B cell (primary cell): ENCODE measurements at regions not wholly inside any gene's neighbourhood (a gene's known extent, or its start where the extent isn't known, plus 50 kb on each side); places are given as distances from the start of the nearest gene placed in this dataset.

Experiments used
- ATAC-seq: fragments of 200-7000 bp; cut with Tn5 transposase; one replicate; pipeline ENCODE4 v1.10.0; 2021; ENCODE audit warnings: low read depth, mild to moderate bottlenecking, moderate number of reproducible peaks, moderate library complexity
- CTCF ChIA-PET: fragments of 350-600 bp; sonication (Branson Sonifier 250); formaldehyde crosslinking; loops from one replicate; lab custom pipeline; 2021; ENCODE audit warnings: antibody characterized with exemption, inconsistent platforms; lab: Charles Lee
- POLR2A ChIA-PET: fragments of 350-600 bp; sonication (Branson Sonifier 250); formaldehyde crosslinking; loops from one replicate; lab custom pipeline; 2021; ENCODE audit warnings: antibody characterized with exemption; lab: Charles Lee
- DNase-seq: peaks from one replicate; pipeline ENCODE4 v3.0.0; 2013
- H2AFZ ChIP-seq: 2 replicates; pipeline ENCODE4 v1.6.1; 2012; ENCODE audit warnings: mild to moderate bottlenecking, low read depth, low read length; ENCODE audit not compliant: insufficient read depth, poor library complexity, severe bottlenecking
- H3K27ac ChIP-seq, 2 donors: 1 replicate in 1 of 2; 2 replicates in 1 of 2; pipeline ENCODE4 v1.5.1; 2012 to 2013; ENCODE audit warnings: low read length in 2 of 2, mild to moderate bottlenecking in 2 of 2, moderate library complexity in 1 of 2
- H3K27me3 ChIP-seq, 4 experiments: fragments of 200-600 bp in 1 of 4; sonication (generic) in 1 of 4; replicated peaks in 1 of 4; 1 replicate in 2 of 4; 2 replicates in 2 of 4; pipeline versions ENCODE4 v1.6.1 to v1.7.0; 2013 to 2016; ENCODE audit warnings: low read length in 3 of 4, mild to moderate bottlenecking in 2 of 4, mixed read lengths in 1 of 4, moderate library complexity in 1 of 4; ENCODE audit not compliant: insufficient read depth in 4 of 4, control insufficient read depth in 3 of 4; ENCODE audit errors: control extremely low read depth in 1 of 4
- H3K36me3 ChIP-seq, 2 experiments: replicated peaks in 1 of 2; 1 replicate in 1 of 2; 2 replicates in 1 of 2; pipeline versions ENCODE4 v1.6.1 to v1.7.1; 2013; ENCODE audit warnings: low read length in 1 of 2; ENCODE audit not compliant: insufficient read depth in 2 of 2, control insufficient read depth in 1 of 2; ENCODE audit errors: control extremely low read depth in 1 of 2, extremely low read depth in 1 of 2
- H3K4me1 ChIP-seq, 2 donors: fragments of 200-600 bp in 1 of 2; sonication (generic) in 1 of 2; 1 replicate in 1 of 2; 2 replicates in 1 of 2; pipeline versions ENCODE4 v1.5.1 to v1.6.1; 2013 to 2017; ENCODE audit warnings: low read length in 2 of 2; ENCODE audit not compliant: control insufficient read depth in 2 of 2, insufficient read depth in 2 of 2
- H3K4me2 ChIP-seq: replicated peaks from 2 replicates; pipeline ENCODE3; 2012; ENCODE audit warnings: mild to moderate bottlenecking, low read depth, low read length; ENCODE audit not compliant: poor library complexity, severe bottlenecking
- H3K4me3 ChIP-seq, 5 experiments: fragments of 200-600 bp in 1 of 5; sonication (generic) in 1 of 5; 1 replicate in 3 of 5; 2 replicates in 2 of 5; pipeline versions ENCODE4 v1.5.1 to v1.7.0; 2011 to 2016; ENCODE audit warnings: low read length in 4 of 5, mild to moderate bottlenecking in 4 of 5, low read depth in 2 of 5, control low read depth in 1 of 5, moderate library complexity in 1 of 5; ENCODE audit not compliant: insufficient read depth in 1 of 5; ENCODE audit errors: control extremely low read depth in 1 of 5, extremely low read depth in 1 of 5
- H3K79me2 ChIP-seq: fragments of 200-600 bp; sonication (generic); one replicate; pipeline ENCODE4 v1.6.0; 2016; ENCODE audit warnings: low read length; ENCODE audit not compliant: control insufficient read depth, insufficient read depth
- H3K9ac ChIP-seq: fragments of 200-600 bp; sonication (generic); 2 replicates; pipeline ENCODE4 v1.6.1; 2017; ENCODE audit warnings: mild to moderate bottlenecking, low read length, moderate library complexity
- H3K9me3 ChIP-seq, 3 donors: one replicate each; pipeline versions ENCODE4 v1.6.1 to v1.7.1; 2013; ENCODE audit warnings: low read length in 2 of 3; ENCODE audit not compliant: control insufficient read depth in 2 of 3, insufficient read depth in 1 of 3; ENCODE audit errors: control extremely low read depth in 1 of 3
- H4K20me1 ChIP-seq: 2 replicates; pipeline ENCODE4 v1.6.0; 2012; ENCODE audit warnings: mild to moderate bottlenecking, low read length; ENCODE audit not compliant: insufficient read depth, control insufficient read depth, poor library complexity, severe bottlenecking
- H3K27ac Mint-ChIP-seq: one replicate; pipeline ENCODE4 v1.8.0; 2021; ENCODE audit warnings: mixed read lengths
- H3K27me3 Mint-ChIP-seq: one replicate; pipeline ENCODE4 v1.8.0; 2021; ENCODE audit warnings: mixed read lengths
- H3K4me1 Mint-ChIP-seq: one replicate; pipeline ENCODE4 v1.8.0; 2021; ENCODE audit warnings: mixed read lengths
- H3K4me3 Mint-ChIP-seq: one replicate; pipeline ENCODE4 v1.8.0; 2021; ENCODE audit warnings: mixed read lengths
- H3K9me3 Mint-ChIP-seq: one replicate; pipeline ENCODE4 v1.8.0; 2022; ENCODE audit warnings: mixed read lengths; ENCODE audit not compliant: insufficient read depth
- CTCF ChIP-seq: fragments of 200-600 bp; IDR thresholded peaks from one replicate; pipeline ENCODE4 v1.8.0; 2022; ENCODE audit warnings: antibody characterized with exemption, mild to moderate bottlenecking
- EZH2 ChIP-seq: IDR thresholded peaks from 2 replicates; pipeline ENCODE4 v1.6.1; 2012; ENCODE audit warnings: borderline replicate concordance, low read depth, mild to moderate bottlenecking, moderate library complexity, low read length; ENCODE audit not compliant: insufficient read depth, poor library complexity, severe bottlenecking
- WGBS: methylation state at CpG from one replicate; pipeline ENCODE4 v1.1.5; 2013; ENCODE audit warnings: missing lambda C conversion rate; ENCODE audit not compliant: insufficient coverage; 5-methylcytosine and 5-hydroxymethylcytosine counted together
- intact Hi-C: fragments of 100-400 bp; cut with micrococcal nuclease; formaldehyde crosslinking; loops from one replicate; pipeline ENCODE4 v1.10.0; 2022

- Histone ChIP-seq H3K27ac (no peak overlapping the region), H3K79me2 (no peaks in the 10 kb centered on the region), H3K4me1 (peaks cover 13 to 17% of the 10 kb centered on the region in 2 donors), H4K20me1 (no peaks in the 10 kb centered on the region), H3K36me3 (no peaks in the 10 kb centered on the region), H3K4me2 (peak overlapping the region; percentile 37), H2AFZ (no peak overlapping the region), H3K27me3 (peaks cover 0 to 42% (median 22%) of the 10 kb centered on the region in 4 experiments), H3K4me3 (peak overlapping the region in 1 of 5 experiments; percentile 32), H3K9me3 (peaks cover 0 to 2% (median 0%) of the 10 kb centered on the region in 3 donors), H3K9ac (peak overlapping the region; percentile 24)
- Mint-ChIP-seq H3K4me3 (no peak overlapping the region), H3K27ac (no peak overlapping the region), H3K27me3 (peaks cover 44% of the 10 kb centered on the region), H3K9me3 (no peaks in the 10 kb centered on the region), H3K4me1 (peaks cover 22% of the 10 kb centered on the region)
- ChIA-PET POLR2A (no interaction called here), CTCF (no interaction called here)
- intact Hi-C loops = no loop called here
- DNase-seq = no peak
- 92% methylated on average over 16 of the region's 17 CpGs for WGBS
- TF ChIP-seq EZH2 = no peak
- no peak for TF ChIP-seq CTCF
- ATAC-seq = no peak
Measured at GRCh38 chr13:99892866-99893504, 78.6 kb downstream of the ZIC5 start.

GRCh38 chr13:99892196-99892613, 79.4 kb downstream of the ZIC5 start:
- Mint-ChIP-seq H3K27me3 (peaks cover 40% of the 10 kb centered on the region), H3K27ac (no peak overlapping the region), H3K4me3 (peak overlapping the region; percentile 64), H3K9me3 (no peaks in the 10 kb centered on the region), H3K4me1 (peaks cover 22% of the 10 kb centered on the region)
- H3K27ac ChIP-seq = no peak overlapping the region
- H3K4me1 ChIP-seq = peaks cover 13 to 17% of the 10 kb centered on the region in 2 donors
- no peak for TF ChIP-seq CTCF
- TF ChIP-seq EZH2 = no peak
- DNase-seq (no peak), ATAC-seq (no peak)
- H4K20me1 ChIP-seq = no peaks in the 10 kb centered on the region
- no peaks in the 10 kb centered on the region for H3K36me3 ChIP-seq
- H3K27me3 ChIP-seq = peaks cover 0 to 35% (median 19%) of the 10 kb centered on the region in 4 experiments
- peaks cover 0 to 2% (median 0%) of the 10 kb centered on the region in 3 donors for H3K9me3 ChIP-seq
- intact Hi-C loops = no loop called here
- H3K4me2 ChIP-seq = peak overlapping the region; percentile 37
- no peaks in the 10 kb centered on the region for H3K79me2 ChIP-seq
- H2AFZ ChIP-seq = no peak overlapping the region
- peak overlapping the region in 2 of 5 experiments; percentile 16 to 32 for H3K4me3 ChIP-seq
- ChIA-PET POLR2A (no interaction called here), CTCF (interaction anchor here (0.8 kb wide), 1 partner anchor 10 kb away, joined by 3 read pairs; no protein-coding TSS in a partner anchor)
- 73% methylated on average over 3 of the region's 8 CpGs for WGBS
- peak overlapping the region; percentile 24 for H3K9ac ChIP-seq
